ENCODE measurements at regions not wholly inside any gene's neighbourhood (a gene's known extent, or its start where the extent isn't known, plus 50 kb on each side); places are given as distances from the start of the nearest gene placed in this dataset.

- DNase-seq = no peak
These were observed 373.1 kb upstream of the SYT4 start for GRCh38 chr18:43650426-43650825.

GRCh38 chr18:43651057-43651456 lies 373.8 kb upstream of the SYT4 start:
- DNase-seq = no peak

GRCh38 chr18:43656547-43656946 lies 379.3 kb upstream of the SYT4 start:
- DNase-seq = no peak

- no peak for DNase-seq
These were observed 384.3 kb upstream of the SYT4 start for GRCh38 chr18:43661570-43661969.

- DNase-seq = no peak
These were observed 385.4 kb upstream of the SYT4 start for GRCh38 chr18:43662657-43663056.

- DNase-seq = no peak
These were observed 385.9 kb upstream of the SYT4 start for GRCh38 chr18:43663159-43663558.

- DNase-seq = no peak
These were observed 387.3 kb upstream of the SYT4 start for GRCh38 chr18:43664487-43665008.

- no peak for DNase-seq
These were observed 388.0 kb upstream of the SYT4 start for GRCh38 chr18:43665105-43665788.

GRCh38 chr18:43668866-43669265 lies 391.6 kb upstream of the SYT4 start:
- no peak for DNase-seq

GRCh38 chr18:43671431-43671830 lies 394.1 kb upstream of the SYT4 start:
- DNase-seq = no peak

GRCh38 chr18:43680096-43680495 lies 402.8 kb upstream of the SYT4 start:
- DNase-seq = no peak

GRCh38 chr18:43681661-43682060 lies 404.4 kb upstream of the SYT4 start:
- no peak for DNase-seq

- no peak for DNase-seq
These were observed 404.9 kb upstream of the SYT4 start for GRCh38 chr18:43682196-43682595.

GRCh38 chr18:43686709-43687108 lies 409.4 kb upstream of the SYT4 start:
- DNase-seq = no peak

GRCh38 chr18:43692099-43692690 lies 414.9 kb upstream of the SYT4 start:
- no peak for DNase-seq

- no peak for DNase-seq
These were observed 425.1 kb upstream of the SYT4 start for GRCh38 chr18:43702399-43702798.

GRCh38 chr18:43703050-43703449 lies 425.8 kb upstream of the SYT4 start:
- no peak for DNase-seq

- no peak for DNase-seq
These were observed 428.6 kb upstream of the SYT4 start for GRCh38 chr18:43705850-43706249.

GRCh38 chr18:43710135-43710534 lies 432.8 kb upstream of the SYT4 start:
- no peak for DNase-seq

GRCh38 chr18:43714343-43715010 lies 437.2 kb upstream of the SYT4 start:
- no peak for DNase-seq

- DNase-seq = no peak
These were observed 442.0 kb upstream of the SYT4 start for GRCh38 chr18:43719267-43719795.

GRCh38 chr18:43720041-43720440 lies 442.8 kb upstream of the SYT4 start:
- no peak for DNase-seq

GRCh38 chr18:43735570-43735969 lies 458.3 kb upstream of the SYT4 start:
- DNase-seq = no peak

All from GDM1 (cell line).